Caco-2 (cell line): ENCODE measurements at regions not wholly inside any gene's neighbourhood (a gene's known extent, or its start where the extent isn't known, plus 50 kb on each side); places are given as distances from the start of the nearest gene placed in this dataset.

Experiments used
- BruUV-seq: library from RNA; stranded (reverse); fragments of 400-500 nt; replicated peaks from 2 replicates; lab custom pipeline; 2021; lab: Mats Ljungman, UMichigan
- CTCF ChIA-PET: fragments of 300-600 bp; sonication (Branson Sonifier 250); formaldehyde crosslinking; loops from one replicate; lab custom pipeline; 2022; ENCODE audit warnings: antibody characterized with exemption; lab: Charles Lee
- POLR2A ChIA-PET: fragments of 300-600 bp; sonication (Branson Sonifier 250); formaldehyde crosslinking; loops from one replicate; lab custom pipeline; 2022; ENCODE audit warnings: antibody characterized with exemption; lab: Charles Lee
- DNase-seq, 2 experiments: peaks; one replicate each; pipeline versions ENCODE4 v3.0.0 to v3.0.0-alpha.2; 2020 to 2022
- H3K27me3 ChIP-seq: replicated peaks from 2 replicates; pipeline ENCODE4 v1.6.0; 2011; ENCODE audit warnings: low read length; ENCODE audit not compliant: control insufficient read depth, insufficient read depth
- H3K36me3 ChIP-seq: 2 replicates; pipeline ENCODE4 v1.5.1; 2011; ENCODE audit warnings: low read length; ENCODE audit not compliant: control insufficient read depth, insufficient read depth
- H3K4me1 ChIP-seq: fragments of 250-450 bp; sonication (Bioruptor Pico); 2 replicates; pipeline ENCODE4 v1.5.1; 2020; ENCODE audit warnings: mild to moderate bottlenecking
- H3K4me3 ChIP-seq: 2 replicates; pipeline ENCODE4 v1.5.1; 2011; ENCODE audit warnings: low read depth, mild to moderate bottlenecking, control low read depth, low read length
- H3K9me3 ChIP-seq: fragments of 250-450 bp; sonication (Bioruptor Pico); 2 replicates; pipeline ENCODE4 v1.5.1; 2020; ENCODE audit warnings: mild to moderate bottlenecking, moderate library complexity
- H3K27ac Mint-ChIP-seq: one replicate; pipeline ENCODE4 v1.8.0; 2022; ENCODE audit warnings: mixed read lengths; ENCODE audit not compliant: unreplicated experiment
- H3K27me3 Mint-ChIP-seq: one replicate; pipeline ENCODE4 v1.8.0; 2022; ENCODE audit warnings: mixed read lengths; ENCODE audit not compliant: insufficient read depth, unreplicated experiment
- H3K36me3 Mint-ChIP-seq: one replicate; pipeline ENCODE4 v1.8.0; 2022; ENCODE audit warnings: mild to moderate bottlenecking, mixed read lengths; ENCODE audit not compliant: insufficient read depth, unreplicated experiment
- H3K4me1 Mint-ChIP-seq: one replicate; pipeline ENCODE4 v1.8.0; 2022; ENCODE audit warnings: low read depth, mixed read lengths; ENCODE audit not compliant: unreplicated experiment
- H3K4me3 Mint-ChIP-seq: one replicate; pipeline ENCODE4 v1.8.0; 2022; ENCODE audit warnings: mild to moderate bottlenecking, moderate library complexity, mixed read lengths; ENCODE audit not compliant: unreplicated experiment
- H3K9me3 Mint-ChIP-seq: one replicate; pipeline ENCODE4 v1.8.0; 2022; ENCODE audit warnings: mixed read lengths; ENCODE audit not compliant: unreplicated experiment
- intact Hi-C: fragments of 100-400 bp; cut with micrococcal nuclease; formaldehyde crosslinking; loops from one replicate; pipeline ENCODE4 v1.10.0; 2022; ENCODE audit not compliant: unreplicated experiment
- TF ChIP-seq, protein P1 (sequence below), 2 experiments: fragments of 200-600 bp in 1 of 2; IDR thresholded peaks; 1 replicate in 1 of 2; 2 replicates in 1 of 2; pipeline versions ENCODE4 v1.5.1 to v1.8.0; 2011 to 2022; ENCODE audit warnings: antibody characterized with exemption in 1 of 2, control low read depth in 1 of 2, inconsistent platforms in 1 of 2, low read depth in 1 of 2, low read length in 1 of 2, mild to moderate bottlenecking in 1 of 2, moderate library complexity in 1 of 2; ENCODE audit not compliant: insufficient read depth in 1 of 2, severe bottlenecking in 1 of 2, unreplicated experiment in 1 of 2

DNA sequence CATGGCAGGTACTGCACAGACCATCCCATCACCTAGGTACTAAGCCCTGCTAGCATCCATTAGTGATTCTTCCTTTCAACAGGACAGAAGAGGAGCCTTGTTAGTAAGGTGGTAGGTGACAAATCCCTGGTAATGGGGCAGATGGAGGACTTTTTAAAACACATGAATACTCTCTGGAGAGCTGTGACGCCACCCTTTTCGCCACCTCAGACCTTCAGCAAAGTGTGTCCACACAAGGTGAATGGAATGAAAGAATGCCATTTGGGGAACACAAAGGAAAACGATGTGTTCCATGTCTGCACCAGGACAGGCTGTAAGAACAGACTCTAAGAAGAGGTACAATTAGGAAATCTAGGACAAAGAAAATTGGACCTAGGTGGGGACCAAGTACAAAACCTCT lies 110.5 kb upstream of the CARMIL1 start:
- intact Hi-C loops = no loop called here
- no peak overlapping the region for H3K27ac Mint-ChIP-seq
- H3K36me3 Mint-ChIP-seq = peaks cover 14% of the 10 kb centered on the region
- DNase-seq = no peak
- Histone ChIP-seq H3K36me3 (no peaks in the 10 kb centered on the region), H3K9me3 (no peaks in the 10 kb centered on the region), H3K27me3 (no peaks in the 10 kb centered on the region), H3K4me3 (no peak overlapping the region), H3K4me1 (peaks cover 6% of the 10 kb centered on the region)
- no peaks in the 10 kb centered on the region for H3K27me3 Mint-ChIP-seq
- BruUV-seq = no TSS peak
- no peak overlapping the region for H3K4me3 Mint-ChIP-seq
- TF ChIP-seq, protein P1, sequence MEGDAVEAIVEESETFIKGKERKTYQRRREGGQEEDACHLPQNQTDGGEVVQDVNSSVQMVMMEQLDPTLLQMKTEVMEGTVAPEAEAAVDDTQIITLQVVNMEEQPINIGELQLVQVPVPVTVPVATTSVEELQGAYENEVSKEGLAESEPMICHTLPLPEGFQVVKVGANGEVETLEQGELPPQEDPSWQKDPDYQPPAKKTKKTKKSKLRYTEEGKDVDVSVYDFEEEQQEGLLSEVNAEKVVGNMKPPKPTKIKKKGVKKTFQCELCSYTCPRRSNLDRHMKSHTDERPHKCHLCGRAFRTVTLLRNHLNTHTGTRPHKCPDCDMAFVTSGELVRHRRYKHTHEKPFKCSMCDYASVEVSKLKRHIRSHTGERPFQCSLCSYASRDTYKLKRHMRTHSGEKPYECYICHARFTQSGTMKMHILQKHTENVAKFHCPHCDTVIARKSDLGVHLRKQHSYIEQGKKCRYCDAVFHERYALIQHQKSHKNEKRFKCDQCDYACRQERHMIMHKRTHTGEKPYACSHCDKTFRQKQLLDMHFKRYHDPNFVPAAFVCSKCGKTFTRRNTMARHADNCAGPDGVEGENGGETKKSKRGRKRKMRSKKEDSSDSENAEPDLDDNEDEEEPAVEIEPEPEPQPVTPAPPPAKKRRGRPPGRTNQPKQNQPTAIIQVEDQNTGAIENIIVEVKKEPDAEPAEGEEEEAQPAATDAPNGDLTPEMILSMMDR (IDR thresholded peaks at IDR 0.05; ENCODE audit: insufficient read depth in 1 of 2, low read depth in 1 of 2, low read length in 1 of 2, severe bottlenecking in 1 of 2, unreplicated experiment in 1 of 2) = no peak
- ChIA-PET CTCF (no interaction called here), POLR2A (no interaction called here)
- H3K9me3 Mint-ChIP-seq = peaks cover 11% of the 10 kb centered on the region
- peaks cover 18% of the 10 kb centered on the region for H3K4me1 Mint-ChIP-seq

- H3K9me3 ChIP-seq = no peaks in the 10 kb centered on the region
- no peak overlapping the region for H3K4me3 ChIP-seq
- TF ChIP-seq, protein P1 (IDR thresholded peaks at IDR 0.05; ENCODE audit: insufficient read depth in 1 of 2, low read depth in 1 of 2, low read length in 1 of 2, severe bottlenecking in 1 of 2, unreplicated experiment in 1 of 2) = no peak
- DNase-seq = no peak
- no TSS peak for BruUV-seq
- peaks cover 24% of the 10 kb centered on the region for H3K4me1 Mint-ChIP-seq
- no peaks in the 10 kb centered on the region for H3K36me3 ChIP-seq
- H3K27ac Mint-ChIP-seq = no peak overlapping the region
- H3K27me3 Mint-ChIP-seq = no peaks in the 10 kb centered on the region
- no peak overlapping the region for H3K4me3 Mint-ChIP-seq
- intact Hi-C loops = no loop called here
- peaks cover 13% of the 10 kb centered on the region for H3K4me1 ChIP-seq
- CTCF ChIA-PET = no interaction called here
- no peaks in the 10 kb centered on the region for H3K27me3 ChIP-seq
- peaks cover 10% of the 10 kb centered on the region for H3K36me3 Mint-ChIP-seq
- H3K9me3 Mint-ChIP-seq = peaks cover 11% of the 10 kb centered on the region
- POLR2A ChIA-PET = no interaction called here
Measured at GRCh38 chr6:25169553-25169952, 109.6 kb upstream of the CARMIL1 start.

DNA sequence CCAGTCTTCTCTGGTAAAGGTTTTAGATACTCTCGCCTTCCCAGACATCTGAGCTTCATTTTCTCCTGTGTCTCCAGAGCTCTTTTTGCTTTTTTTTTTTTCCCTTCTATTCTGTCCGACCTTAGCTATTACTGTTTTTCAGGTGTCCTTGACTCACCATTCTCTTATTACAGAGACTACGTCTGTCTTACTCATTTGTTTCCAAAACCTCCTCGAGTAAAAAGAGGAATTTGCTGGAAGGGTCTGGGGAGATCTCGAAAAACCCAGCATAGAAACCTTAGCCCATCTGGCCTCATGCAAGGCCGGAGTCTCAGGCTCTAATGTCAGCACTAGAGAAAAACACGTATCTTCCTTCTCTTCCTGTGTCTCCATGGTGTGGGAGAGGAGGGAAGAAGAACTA lies 109.2 kb upstream of the CARMIL1 start:
- peaks cover 11% of the 10 kb centered on the region for H3K9me3 Mint-ChIP-seq
- CTCF ChIA-PET = no interaction called here
- Histone ChIP-seq H3K9me3 (no peaks in the 10 kb centered on the region), H3K27me3 (no peaks in the 10 kb centered on the region), H3K4me3 (no peak overlapping the region), H3K36me3 (no peaks in the 10 kb centered on the region), H3K4me1 (peaks cover 17% of the 10 kb centered on the region)
- H3K4me1 Mint-ChIP-seq = peaks cover 26% of the 10 kb centered on the region
- TF ChIP-seq, protein P1 (IDR thresholded peaks at IDR 0.05; ENCODE audit: insufficient read depth in 1 of 2, low read depth in 1 of 2, low read length in 1 of 2, severe bottlenecking in 1 of 2, unreplicated experiment in 1 of 2) = no peak
- BruUV-seq = no TSS peak
- H3K4me3 Mint-ChIP-seq = no peak overlapping the region
- H3K36me3 Mint-ChIP-seq = peaks cover 8% of the 10 kb centered on the region
- no peak overlapping the region for H3K27ac Mint-ChIP-seq
- H3K27me3 Mint-ChIP-seq = no peaks in the 10 kb centered on the region
- no peak for DNase-seq
- intact Hi-C loops = no loop called here
- POLR2A ChIA-PET = no interaction called here
